ENCODE measurements at regions not wholly inside any gene's neighbourhood (a gene's known extent, or its start where the extent isn't known, plus 50 kb on each side); places are given as distances from the start of the nearest gene placed in this dataset.

- H3K79me2 ChIP-seq (ENCODE audit: insufficient read depth, low read length) = no peaks in the 10 kb centered on the region
- no peak overlapping the region for H3K4me2 ChIP-seq (ENCODE audit: insufficient read depth, insufficient read length, low read length)
- H4K8ac ChIP-seq (replicated peaks; ENCODE audit: insufficient read length, low read depth, low read length) = no peak overlapping the region
- H3K27me3 ChIP-seq (ENCODE audit: insufficient read depth, low read length) = no peaks in the 10 kb centered on the region
- no peaks in the 10 kb centered on the region for H3K4me1 ChIP-seq (ENCODE audit: insufficient read depth, low read length)
- H4K91ac ChIP-seq (ENCODE audit: insufficient read length, low read depth, low read length) = no peak overlapping the region
- no peak overlapping the region for H3K27ac ChIP-seq (ENCODE audit: insufficient read length, low read depth, low read length)
- no peak overlapping the region for H2BK12ac ChIP-seq (ENCODE audit: insufficient read length, low read depth, low read length)
- H4K20me1 ChIP-seq (ENCODE audit: control insufficient read depth, insufficient read depth, insufficient read length) = no peaks in the 10 kb centered on the region
- TF ChIP-seq, protein P1, sequence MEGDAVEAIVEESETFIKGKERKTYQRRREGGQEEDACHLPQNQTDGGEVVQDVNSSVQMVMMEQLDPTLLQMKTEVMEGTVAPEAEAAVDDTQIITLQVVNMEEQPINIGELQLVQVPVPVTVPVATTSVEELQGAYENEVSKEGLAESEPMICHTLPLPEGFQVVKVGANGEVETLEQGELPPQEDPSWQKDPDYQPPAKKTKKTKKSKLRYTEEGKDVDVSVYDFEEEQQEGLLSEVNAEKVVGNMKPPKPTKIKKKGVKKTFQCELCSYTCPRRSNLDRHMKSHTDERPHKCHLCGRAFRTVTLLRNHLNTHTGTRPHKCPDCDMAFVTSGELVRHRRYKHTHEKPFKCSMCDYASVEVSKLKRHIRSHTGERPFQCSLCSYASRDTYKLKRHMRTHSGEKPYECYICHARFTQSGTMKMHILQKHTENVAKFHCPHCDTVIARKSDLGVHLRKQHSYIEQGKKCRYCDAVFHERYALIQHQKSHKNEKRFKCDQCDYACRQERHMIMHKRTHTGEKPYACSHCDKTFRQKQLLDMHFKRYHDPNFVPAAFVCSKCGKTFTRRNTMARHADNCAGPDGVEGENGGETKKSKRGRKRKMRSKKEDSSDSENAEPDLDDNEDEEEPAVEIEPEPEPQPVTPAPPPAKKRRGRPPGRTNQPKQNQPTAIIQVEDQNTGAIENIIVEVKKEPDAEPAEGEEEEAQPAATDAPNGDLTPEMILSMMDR (conservative IDR thresholded peaks at IDR 0.05) = no peak
- WGBS (ENCODE audit: extremely low coverage, insufficient read length, low lambda C conversion rate) = no CpG with 5 or more reads among the region's 4 CpGs
- no peak overlapping the region for H3K56ac ChIP-seq (ENCODE audit: insufficient read length, low read depth, low read length)
- H3K4ac ChIP-seq (ENCODE audit: low read depth, low read length) = no peak overlapping the region
- H2BK15ac ChIP-seq (ENCODE audit: low read depth, low read length) = no peak overlapping the region
- H3K9me3 ChIP-seq (ENCODE audit: control insufficient read depth, low read depth, low read length) = no peaks in the 10 kb centered on the region
- H3T11ph ChIP-seq (ENCODE audit: low read length) = no peak overlapping the region
- no peak overlapping the region for H2BK120ac ChIP-seq (ENCODE audit: low read depth, low read length, poor library complexity, severe bottlenecking)
- Mint-ChIP-seq H3K4me3 (no peak overlapping the region), H3K36me3 (ENCODE audit: insufficient read depth in 1 of 3, low read depth in 3 of 3) (no peaks in the 10 kb centered on the region), H3K27me3 (ENCODE audit: low read depth) (no peaks in the 10 kb centered on the region), H3K9me3 (no peaks in the 10 kb centered on the region), H3K27ac (no peak overlapping the region), H3K4me1 (no peaks in the 10 kb centered on the region)
- H3K23me2 ChIP-seq (ENCODE audit: insufficient read length, low read depth, low read length, poor library complexity, severe bottlenecking) = no peaks in the 10 kb centered on the region
- H3K23ac ChIP-seq (ENCODE audit: insufficient read length, low read depth, low read length) = no peak overlapping the region
- no peak for DNase-seq
- no peak overlapping the region for H3K18ac ChIP-seq (ENCODE audit: insufficient read length, low read depth, low read length)
- no peak overlapping the region for H2BK5ac ChIP-seq (ENCODE audit: insufficient read length, low read length)
- H3K14ac ChIP-seq (ENCODE audit: insufficient read depth, low read length) = no peak overlapping the region
- no peak overlapping the region for H2AFZ ChIP-seq (ENCODE audit: low read length)
- H4K5ac ChIP-seq (ENCODE audit: insufficient read length, low read depth, low read length) = no peak overlapping the region
- no peak overlapping the region for H2BK20ac ChIP-seq (ENCODE audit: low read depth, low read length, poor library complexity, severe bottlenecking)
- H3K9ac ChIP-seq (ENCODE audit: extremely low read depth, insufficient read length, low read length) = no peak overlapping the region
- H2AK5ac ChIP-seq (ENCODE audit: insufficient read length, low read length) = no peak overlapping the region
- H3K79me1 ChIP-seq (ENCODE audit: insufficient read depth, low read depth, low read length, poor library complexity, severe bottlenecking) = no peaks in the 10 kb centered on the region
Measured at GRCh38 chr9:31104249-31104648, 1280.2 kb upstream of the ACO1 start.

Data from H9 (cell line).